ENCODE measurements at regions not wholly inside any gene's neighbourhood (a gene's known extent, or its start where the extent isn't known, plus 50 kb on each side); places are given as distances from the start of the nearest gene placed in this dataset.

GRCh38 chr12:14138495-14138894, 157.1 kb upstream of the GRIN2B start:
- DNase-seq (ENCODE audit: extremely low spot score, insufficient read length, low read depth) (no peak), FAIRE-seq (no peak)

DNA sequence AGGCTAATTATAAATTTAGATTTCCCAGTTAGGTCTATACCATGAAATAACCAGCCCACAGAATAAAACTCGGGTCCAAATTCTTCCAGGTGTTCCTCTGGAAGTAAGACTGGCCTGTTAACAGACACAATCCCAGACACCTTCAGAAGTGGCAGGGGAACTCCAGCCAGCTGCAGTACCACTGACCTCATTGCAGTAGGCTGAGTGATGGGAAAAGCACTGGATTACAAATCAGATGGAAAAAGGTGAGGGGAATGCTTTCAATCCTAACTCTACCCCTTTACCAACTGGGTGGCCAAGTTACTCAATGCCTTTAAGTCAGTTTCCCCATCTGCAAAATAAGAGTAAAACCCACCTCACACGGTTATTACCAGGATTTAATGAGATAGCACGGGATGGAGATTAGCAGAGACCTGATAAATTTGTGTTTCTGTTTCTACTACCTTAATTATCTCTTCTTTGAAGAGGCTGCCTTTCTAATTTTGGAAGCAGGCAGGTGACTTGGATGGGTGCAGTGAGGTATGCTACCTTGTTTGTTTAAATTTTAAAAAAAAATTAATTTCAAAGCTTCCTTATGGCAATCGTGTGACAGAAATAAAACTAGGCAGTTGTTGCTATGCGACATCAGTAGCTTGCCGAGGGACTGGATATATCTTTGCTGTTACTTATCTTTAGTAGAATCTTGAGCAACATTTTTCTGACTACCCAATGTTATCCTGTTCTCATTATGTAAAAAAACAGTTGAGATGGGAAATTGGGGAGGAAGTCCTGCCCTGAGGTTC, 167.3 kb upstream of the GRIN2B start:
- DNase-seq (ENCODE audit: extremely low spot score, insufficient read length, low read depth), result no peak
- no peak for FAIRE-seq

- FAIRE-seq, result peak; percentile 87
- no peak for DNase-seq (ENCODE audit: extremely low spot score, insufficient read length, low read depth)
Measured at GRCh38 chr12:14153803-14154202, 172.4 kb upstream of the GRIN2B start.

- FAIRE-seq (no peak), DNase-seq (ENCODE audit: extremely low spot score, insufficient read length, low read depth) (no peak)
Measured at GRCh38 chr12:14156606-14157005, 175.2 kb upstream of the GRIN2B start.

GRCh38 chr12:14157088-14157747, 175.8 kb upstream of the GRIN2B start:
- DNase-seq (ENCODE audit: extremely low spot score, insufficient read length, low read depth) (peak; percentile 63), FAIRE-seq (peak; percentile 98)

GRCh38 chr12:14164266-14164665, 182.9 kb upstream of the GRIN2B start:
- FAIRE-seq (no peak), DNase-seq (ENCODE audit: extremely low spot score, insufficient read length, low read depth) (no peak)

GRCh38 chr12:14167005-14167628, 185.7 kb upstream of the GRIN2B start:
- FAIRE-seq (peak; percentile 81), DNase-seq (ENCODE audit: extremely low spot score, insufficient read length, low read depth) (no peak)

DNA sequence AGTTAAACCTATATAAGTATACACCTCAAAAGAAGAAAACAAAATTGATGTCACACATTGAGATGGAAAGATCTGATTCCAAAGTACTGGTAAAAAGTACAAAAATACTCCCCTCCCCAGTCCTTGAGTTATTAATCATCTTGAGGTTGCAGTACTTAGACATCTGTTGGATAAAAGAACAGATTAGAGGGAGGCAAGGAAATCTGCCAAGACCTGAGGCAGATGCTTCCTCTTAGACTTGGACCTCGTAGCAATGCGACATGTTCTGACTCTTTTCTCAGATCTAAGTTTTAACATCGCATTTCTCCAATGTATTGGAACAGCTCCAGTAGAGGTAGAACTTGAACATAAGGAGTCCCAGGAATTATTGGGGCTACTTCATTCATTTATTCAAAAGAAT, 187.9 kb upstream of the GRIN2B start:
- FAIRE-seq (no peak), DNase-seq (ENCODE audit: extremely low spot score, insufficient read length, low read depth) (no peak)

DNA sequence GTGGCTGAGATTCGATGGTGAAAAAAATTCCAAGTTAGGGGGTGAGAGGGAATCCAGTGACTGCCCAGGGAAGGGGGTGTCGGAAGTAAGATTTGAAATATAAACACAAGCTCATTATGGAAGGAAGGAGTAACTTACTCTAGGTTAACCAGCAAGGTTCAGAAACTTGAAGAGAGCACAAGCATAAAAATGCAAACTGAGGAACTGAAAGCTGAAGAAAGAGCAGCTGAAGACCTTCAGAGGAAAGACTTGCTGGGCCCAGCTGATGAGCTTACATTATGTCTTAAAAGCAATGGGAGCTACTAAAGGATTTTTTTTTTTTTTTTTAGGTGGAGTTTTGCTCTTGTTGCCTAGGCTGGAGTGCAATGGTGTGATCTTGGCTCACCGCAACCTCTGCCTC, 189.7 kb upstream of the GRIN2B start:
- FAIRE-seq, result peak; percentile 71
- no peak for DNase-seq (ENCODE audit: extremely low spot score, insufficient read length, low read depth)

DNA sequence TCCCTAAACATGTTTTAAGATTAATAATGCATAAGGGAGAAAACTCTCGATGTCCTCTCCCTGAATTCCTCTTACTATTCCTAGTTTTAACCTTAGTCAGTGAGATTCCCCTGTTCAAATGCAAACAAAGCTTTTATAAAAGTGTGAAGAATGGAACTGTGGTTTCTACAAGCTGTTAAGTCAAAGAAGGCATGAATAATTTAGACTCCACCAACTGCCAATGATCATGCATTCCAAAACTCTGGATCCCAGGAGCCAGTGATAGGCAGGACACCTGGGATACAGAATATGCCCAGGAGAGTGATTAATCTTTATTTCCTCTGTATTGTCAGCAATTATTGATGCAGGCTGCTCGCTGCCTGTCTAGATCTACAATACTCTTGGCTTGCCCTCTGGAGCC, 190.3 kb upstream of the ATF7IP start:
- no peak for FAIRE-seq
- DNase-seq (ENCODE audit: extremely low spot score, insufficient read length, low read depth), result no peak

GRCh38 chr12:14185427-14186192, 179.9 kb upstream of the ATF7IP start:
- peak; percentile 15 for DNase-seq (ENCODE audit: extremely low spot score, insufficient read length, low read depth)

GRCh38 chr12:14186193-14186502, 179.3 kb upstream of the ATF7IP start:
- no peak for FAIRE-seq

More at GRCh38 chr12:14185427-14186192, 179.9 kb upstream of the ATF7IP start:
- FAIRE-seq, result peak; percentile 78

DNA sequence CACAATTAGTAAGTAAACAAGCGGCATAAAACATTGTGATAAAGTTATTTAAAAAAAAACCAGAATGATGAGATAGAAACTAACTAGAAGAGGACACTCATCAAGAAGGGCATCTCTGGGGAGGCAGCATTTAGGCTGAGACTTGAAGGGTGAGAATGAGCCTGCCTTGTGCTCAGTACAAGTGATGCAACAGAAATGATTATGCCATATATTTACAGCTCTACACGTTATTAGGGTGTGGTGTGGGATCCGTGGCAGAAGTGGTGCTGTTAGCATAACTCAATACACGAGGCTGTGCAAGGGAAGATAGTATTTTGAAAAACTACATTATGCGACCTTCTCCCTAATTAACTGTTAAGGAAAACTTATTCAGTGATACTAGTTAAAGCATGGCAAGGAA, 178.5 kb upstream of the ATF7IP start:
- DNase-seq (ENCODE audit: extremely low spot score, insufficient read length, low read depth) (no peak), FAIRE-seq (no peak)

More at GRCh38 chr12:14186193-14186502, 179.3 kb upstream of the ATF7IP start:
- DNase-seq (ENCODE audit: extremely low spot score, insufficient read length, low read depth), result no peak

DNA sequence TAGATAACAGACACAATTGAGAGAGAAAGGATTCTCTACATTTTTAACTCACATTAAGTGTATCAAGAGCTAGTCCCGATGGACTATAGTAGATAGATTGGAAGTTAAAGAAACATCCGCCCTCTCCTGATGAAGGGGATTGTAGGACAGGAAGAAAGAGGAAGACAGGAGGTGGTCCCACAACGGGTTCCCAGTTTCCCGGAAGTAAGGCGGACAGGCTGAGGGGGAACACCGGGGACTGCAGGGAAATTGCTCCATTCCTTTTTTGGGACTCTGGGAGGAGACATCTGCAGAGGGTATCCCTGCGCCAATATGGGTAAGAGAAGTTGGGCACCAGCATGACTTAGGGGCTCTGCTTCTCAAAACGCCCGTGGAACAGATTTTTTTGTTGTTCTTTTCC, 177.5 kb upstream of the ATF7IP start:
- FAIRE-seq (no peak), DNase-seq (ENCODE audit: extremely low spot score, insufficient read length, low read depth) (no peak)

- FAIRE-seq (no peak), DNase-seq (ENCODE audit: extremely low spot score, insufficient read length, low read depth) (no peak)
Measured at GRCh38 chr12:14188744-14189143, 176.7 kb upstream of the ATF7IP start.

DNA sequence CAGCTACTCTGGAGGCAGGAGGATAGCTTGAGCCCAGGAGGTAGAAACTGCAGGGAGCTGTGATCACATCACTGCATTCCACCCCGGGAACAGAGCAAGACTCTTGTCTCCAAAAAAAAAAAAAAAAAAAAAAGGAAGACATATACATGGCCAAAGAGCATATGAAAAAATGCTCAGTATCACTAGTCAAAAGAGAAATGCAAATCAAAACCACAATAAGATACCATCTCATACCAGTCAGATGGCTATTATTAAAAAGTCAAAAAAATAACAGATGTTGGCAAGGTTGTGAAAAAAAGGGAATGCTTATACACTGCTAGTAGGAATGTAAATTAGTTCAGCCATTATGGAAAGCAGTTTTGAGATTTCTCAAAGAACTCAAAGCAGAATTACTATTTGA, 174.8 kb upstream of the ATF7IP start:
- FAIRE-seq (no peak), DNase-seq (ENCODE audit: extremely low spot score, insufficient read length, low read depth) (no peak)

GRCh38 chr12:14191612-14192011, 173.9 kb upstream of the ATF7IP start:
- peak; percentile 36 for FAIRE-seq
- no peak for DNase-seq (ENCODE audit: extremely low spot score, insufficient read length, low read depth)

DNA sequence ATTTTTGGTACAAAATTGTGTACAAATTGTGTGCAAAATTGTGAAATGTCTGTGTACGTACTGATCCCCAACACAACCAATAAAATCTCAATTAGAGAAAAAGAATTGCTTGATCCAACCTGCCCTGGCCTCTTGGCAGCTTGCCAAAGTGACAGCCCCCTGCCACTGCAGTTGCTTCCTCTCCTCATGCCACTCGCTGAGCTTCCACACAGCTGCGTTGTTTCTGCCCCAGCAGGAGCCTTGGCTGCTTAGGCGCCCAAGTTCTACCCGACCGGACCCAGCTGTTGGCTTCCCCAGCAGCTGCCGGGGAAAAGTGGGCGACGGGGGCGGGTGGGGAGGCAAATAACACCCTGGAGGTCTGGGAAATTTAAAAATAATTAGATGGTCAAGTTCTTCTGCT, 171.8 kb upstream of the ATF7IP start:
- DNase-seq (ENCODE audit: extremely low spot score, insufficient read length, low read depth) (no peak), FAIRE-seq (no peak)

DNA sequence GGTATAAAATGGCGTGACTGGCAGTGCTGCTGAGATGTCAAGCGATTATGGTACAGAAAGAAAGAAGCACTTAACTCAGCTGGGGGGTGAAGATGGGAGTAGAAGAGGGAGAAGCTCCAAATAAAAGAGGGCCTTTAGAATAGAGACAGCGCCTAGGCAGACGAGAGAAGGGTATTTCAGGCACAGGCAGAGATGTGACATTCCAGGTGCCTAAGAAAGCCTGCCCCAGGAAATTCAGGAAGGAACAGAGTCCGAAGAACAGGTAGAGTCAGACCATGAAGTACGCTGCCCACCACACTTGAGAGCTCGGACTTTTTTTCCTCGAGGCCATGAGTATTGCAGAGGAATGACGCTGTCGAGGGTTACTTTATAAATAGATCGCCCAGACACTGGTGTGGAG, 170.9 kb upstream of the ATF7IP start:
- FAIRE-seq (no peak), DNase-seq (ENCODE audit: extremely low spot score, insufficient read length, low read depth) (no peak)

- DNase-seq (ENCODE audit: extremely low spot score, insufficient read length, low read depth) (no peak), FAIRE-seq (no peak)
Measured at GRCh38 chr12:14199455-14200198, 165.9 kb upstream of the ATF7IP start.

All from GM18507 (cell line).